HepG2 (cell line): ENCODE measurements at regions not wholly inside any gene's neighbourhood (a gene's known extent, or its start where the extent isn't known, plus 50 kb on each side); places are given as distances from the start of the nearest gene placed in this dataset.

Experiments used
- ARNT2 ChIP-seq: sonication (generic); formaldehyde crosslinking; IDR thresholded peaks from 2 replicates; pipeline ENCODE4 v1.8.0; 2022; ENCODE audit warnings: mild to moderate bottlenecking, low read depth, missing genetic modification reagents, moderate library complexity
- CHD4 ChIP-seq: fragments of 200-600 bp; sonication (generic); IDR thresholded peaks from 2 replicates; pipeline ENCODE4 v1.7.0; 2017; ENCODE audit warnings: mild to moderate bottlenecking, low read length, borderline replicate concordance
- CTCF ChIP-seq: sonication (generic); formaldehyde crosslinking; IDR thresholded peaks from 2 replicates; pipeline ENCODE4 v1.5.0; 2020; ENCODE audit warnings: mild to moderate bottlenecking, missing genetic modification reagents, moderate library complexity
- MXI1 ChIP-seq: IDR thresholded peaks from 3 replicates; pipeline ENCODE4 v1.6.1; 2012; ENCODE audit warnings: low read depth, low read length, inconsistent platforms, borderline replicate concordance
- POLR2AphosphoS5 ChIP-seq: IDR thresholded peaks from 2 replicates; pipeline ENCODE4 v1.6.1; 2012; ENCODE audit warnings: low read depth, low read length
- RAD21 ChIP-seq: fragments of 450-650 bp; formaldehyde crosslinking; IDR thresholded peaks from 2 replicates; pipeline ENCODE4 v1.5.0; 2020; ENCODE audit warnings: mild to moderate bottlenecking
- RERE ChIP-seq: IDR thresholded peaks from 2 replicates; pipeline ENCODE4 v1.6.1; 2016; ENCODE audit warnings: low read depth, missing genetic modification reagents, missing compliant biosample characterization
- SMAD9 ChIP-seq: sonication (generic); formaldehyde crosslinking; IDR thresholded peaks from 2 replicates; pipeline ENCODE4 v1.5.1; 2020; ENCODE audit warnings: mild to moderate bottlenecking, missing genetic modification reagents
- THAP7 ChIP-seq: sonication (generic); formaldehyde crosslinking; IDR thresholded peaks from 2 replicates; pipeline ENCODE4 v1.8.1; 2023; ENCODE audit warnings: mild to moderate bottlenecking, missing genetic modification reagents
- TP53 ChIP-seq: sonication (generic); formaldehyde crosslinking; conservative IDR thresholded peaks from 2 replicates; pipeline ENCODE4 v1.4.0; 2020; ENCODE audit warnings: missing genetic modification reagents
- ZBTB7A ChIP-seq: sonication (generic); formaldehyde crosslinking; IDR thresholded peaks from 2 replicates; pipeline ENCODE4 v1.8.0; 2022; ENCODE audit warnings: mild to moderate bottlenecking, missing genetic modification reagents
- ZNF124 ChIP-seq: sonication (generic); formaldehyde crosslinking; IDR thresholded peaks from 2 replicates; pipeline ENCODE4 v1.4.0; 2020; ENCODE audit warnings: missing genetic modification reagents
- ZNF350 ChIP-seq: sonication (generic); formaldehyde crosslinking; IDR thresholded peaks from 2 replicates; pipeline ENCODE4 v1.4.0; 2020; ENCODE audit warnings: mild to moderate bottlenecking, low read depth, missing genetic modification reagents, borderline replicate concordance

- TF ChIP-seq CTCF (no peak), THAP7 (CRISPR knock-in tag) (no peak), ARNT2 (CRISPR knock-in tag) (no peak), RAD21 (CRISPR knock-in tag) (no peak), POLR2AphosphoS5 (no peak), CHD4 (no peak), SMAD9 (CRISPR knock-in tag) (no peak), ZNF124 (CRISPR knock-in tag) (no peak), MXI1 (no peak), ZNF350 (CRISPR knock-in tag) (no peak), TP53 (CRISPR knock-in tag) (no peak), RERE (CRISPR knock-in tag) (no peak), ZBTB7A (CRISPR knock-in tag) (no peak)
Measured at GRCh38 chr9:96159596-96159995, 142.4 kb downstream of the HSD17B3 start.
